ENCODE measurements at regions not wholly inside any gene's neighbourhood (a gene's known extent, or its start where the extent isn't known, plus 50 kb on each side); places are given as distances from the start of the nearest gene placed in this dataset.

DNA sequence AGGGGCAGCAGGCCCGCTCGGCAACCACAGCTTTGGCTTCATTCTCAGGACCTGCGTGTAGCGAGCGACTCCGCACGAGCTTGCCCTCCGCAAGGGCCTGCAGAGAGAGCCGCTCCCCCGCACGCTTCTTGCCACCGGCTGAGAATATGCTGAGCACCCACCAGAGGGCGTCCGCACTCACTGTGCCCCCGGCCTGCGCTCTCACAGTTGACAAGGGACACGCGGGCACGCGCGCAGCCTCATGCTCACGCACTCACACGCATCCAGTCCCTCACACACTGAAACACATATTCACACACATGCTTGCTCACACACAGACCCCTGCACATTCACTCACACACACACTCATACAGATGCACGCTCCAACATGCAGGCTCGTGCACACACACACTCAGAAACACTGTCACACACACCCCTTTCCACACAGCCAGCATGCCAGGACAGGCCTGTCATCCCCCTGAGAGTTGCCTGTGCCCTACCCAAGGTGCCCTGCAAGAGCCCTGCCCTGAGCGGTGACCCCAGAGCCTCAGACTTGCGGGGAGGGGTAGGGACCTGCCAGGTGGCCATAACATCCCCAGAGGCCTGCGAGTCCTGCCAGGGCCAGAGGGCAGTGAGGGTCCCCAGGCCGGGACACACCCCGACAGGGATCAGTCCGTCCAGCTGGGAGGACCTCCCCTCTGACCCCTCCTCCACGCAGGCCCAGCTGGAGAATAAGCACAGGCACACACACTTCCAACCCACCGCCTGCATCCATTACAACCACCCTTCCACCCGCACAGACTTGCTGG, 174.1 kb downstream of the BMP7 start:
- TF ChIP-seq CTCF (conservative IDR thresholded peaks at IDR 0.05): peak; percentile 93
- no peak for TF ChIP-seq ZFX (IDR thresholded peaks at IDR 0.05)
